ENCODE measurements at regions not wholly inside any gene's neighbourhood (a gene's known extent, or its start where the extent isn't known, plus 50 kb on each side); places are given as distances from the start of the nearest gene placed in this dataset.

DNA sequence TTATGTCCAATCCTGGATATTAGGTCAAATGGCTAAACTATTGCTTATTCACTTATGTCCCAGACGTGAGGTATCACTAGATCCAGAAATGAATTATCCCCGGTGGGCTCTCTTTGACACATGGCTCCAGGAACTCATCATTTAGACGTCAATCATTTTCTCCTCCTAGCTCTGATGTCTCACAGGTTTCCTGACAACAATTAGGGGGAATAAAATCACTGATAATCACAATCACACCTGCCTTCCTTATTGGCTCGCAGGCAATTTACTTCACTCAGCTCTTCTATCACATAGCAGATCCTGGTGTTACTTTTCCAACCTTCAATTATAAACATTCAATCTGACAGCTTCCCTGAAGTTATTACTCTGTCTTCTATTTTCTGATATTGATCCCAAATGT lies 634.0 kb upstream of the TENM4 start:
- DNase-seq (ENCODE audit: low read depth in 1 of 2, low spot score in 1 of 2): no peak
- Histone ChIP-seq H3K27ac (replicated peaks) (no peak overlapping the region), H3K27me3 (ENCODE audit: insufficient read depth, poor library complexity, severe bottlenecking) (no peaks in the 10 kb centered on the region), H3K4me3 (replicated peaks; ENCODE audit: insufficient read depth, low read length) (no peak overlapping the region)
- no peak for TF ChIP-seq SPI1 (IDR thresholded peaks at IDR 0.05; ENCODE audit: borderline replicate concordance, low read depth)
- no peak for TF ChIP-seq GABPA (IDR thresholded peaks at IDR 0.05; ENCODE audit: low read depth)
- TF ChIP-seq POLR2AphosphoS5 (IDR thresholded peaks at IDR 0.05; ENCODE audit: low read depth): no peak
- TF ChIP-seq, protein P1, sequence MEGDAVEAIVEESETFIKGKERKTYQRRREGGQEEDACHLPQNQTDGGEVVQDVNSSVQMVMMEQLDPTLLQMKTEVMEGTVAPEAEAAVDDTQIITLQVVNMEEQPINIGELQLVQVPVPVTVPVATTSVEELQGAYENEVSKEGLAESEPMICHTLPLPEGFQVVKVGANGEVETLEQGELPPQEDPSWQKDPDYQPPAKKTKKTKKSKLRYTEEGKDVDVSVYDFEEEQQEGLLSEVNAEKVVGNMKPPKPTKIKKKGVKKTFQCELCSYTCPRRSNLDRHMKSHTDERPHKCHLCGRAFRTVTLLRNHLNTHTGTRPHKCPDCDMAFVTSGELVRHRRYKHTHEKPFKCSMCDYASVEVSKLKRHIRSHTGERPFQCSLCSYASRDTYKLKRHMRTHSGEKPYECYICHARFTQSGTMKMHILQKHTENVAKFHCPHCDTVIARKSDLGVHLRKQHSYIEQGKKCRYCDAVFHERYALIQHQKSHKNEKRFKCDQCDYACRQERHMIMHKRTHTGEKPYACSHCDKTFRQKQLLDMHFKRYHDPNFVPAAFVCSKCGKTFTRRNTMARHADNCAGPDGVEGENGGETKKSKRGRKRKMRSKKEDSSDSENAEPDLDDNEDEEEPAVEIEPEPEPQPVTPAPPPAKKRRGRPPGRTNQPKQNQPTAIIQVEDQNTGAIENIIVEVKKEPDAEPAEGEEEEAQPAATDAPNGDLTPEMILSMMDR (IDR thresholded peaks at IDR 0.05; ENCODE audit: insufficient read depth, low read length): no peak
- TF ChIP-seq, protein P2, sequence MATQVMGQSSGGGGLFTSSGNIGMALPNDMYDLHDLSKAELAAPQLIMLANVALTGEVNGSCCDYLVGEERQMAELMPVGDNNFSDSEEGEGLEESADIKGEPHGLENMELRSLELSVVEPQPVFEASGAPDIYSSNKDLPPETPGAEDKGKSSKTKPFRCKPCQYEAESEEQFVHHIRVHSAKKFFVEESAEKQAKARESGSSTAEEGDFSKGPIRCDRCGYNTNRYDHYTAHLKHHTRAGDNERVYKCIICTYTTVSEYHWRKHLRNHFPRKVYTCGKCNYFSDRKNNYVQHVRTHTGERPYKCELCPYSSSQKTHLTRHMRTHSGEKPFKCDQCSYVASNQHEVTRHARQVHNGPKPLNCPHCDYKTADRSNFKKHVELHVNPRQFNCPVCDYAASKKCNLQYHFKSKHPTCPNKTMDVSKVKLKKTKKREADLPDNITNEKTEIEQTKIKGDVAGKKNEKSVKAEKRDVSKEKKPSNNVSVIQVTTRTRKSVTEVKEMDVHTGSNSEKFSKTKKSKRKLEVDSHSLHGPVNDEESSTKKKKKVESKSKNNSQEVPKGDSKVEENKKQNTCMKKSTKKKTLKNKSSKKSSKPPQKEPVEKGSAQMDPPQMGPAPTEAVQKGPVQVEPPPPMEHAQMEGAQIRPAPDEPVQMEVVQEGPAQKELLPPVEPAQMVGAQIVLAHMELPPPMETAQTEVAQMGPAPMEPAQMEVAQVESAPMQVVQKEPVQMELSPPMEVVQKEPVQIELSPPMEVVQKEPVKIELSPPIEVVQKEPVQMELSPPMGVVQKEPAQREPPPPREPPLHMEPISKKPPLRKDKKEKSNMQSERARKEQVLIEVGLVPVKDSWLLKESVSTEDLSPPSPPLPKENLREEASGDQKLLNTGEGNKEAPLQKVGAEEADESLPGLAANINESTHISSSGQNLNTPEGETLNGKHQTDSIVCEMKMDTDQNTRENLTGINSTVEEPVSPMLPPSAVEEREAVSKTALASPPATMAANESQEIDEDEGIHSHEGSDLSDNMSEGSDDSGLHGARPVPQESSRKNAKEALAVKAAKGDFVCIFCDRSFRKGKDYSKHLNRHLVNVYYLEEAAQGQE (IDR thresholded peaks at IDR 0.05; ENCODE audit: insufficient replicate concordance, low read depth): no peak

DNA sequence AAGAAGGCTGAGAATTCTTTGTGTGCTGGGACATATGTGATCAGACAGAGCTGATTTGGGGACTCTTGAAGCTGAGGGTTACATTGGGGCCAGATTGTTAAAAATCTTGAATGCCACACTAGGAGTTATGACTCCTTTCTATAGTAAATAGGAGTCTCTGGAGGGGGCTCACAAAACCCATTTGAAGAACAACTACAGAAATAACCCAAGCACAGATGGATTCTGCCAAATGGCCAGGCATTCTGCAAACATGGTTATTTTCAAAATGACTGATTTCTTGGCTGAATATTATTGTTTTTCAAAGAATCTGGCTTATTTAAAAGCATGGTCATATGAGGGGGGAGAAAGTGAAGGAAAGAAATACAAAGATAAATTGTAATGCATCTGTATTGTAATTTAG lies 625.5 kb upstream of the TENM4 start:
- TF ChIP-seq GABPA (IDR thresholded peaks at IDR 0.05; ENCODE audit: low read depth) (no peak), SPI1 (IDR thresholded peaks at IDR 0.05; ENCODE audit: borderline replicate concordance, low read depth) (no peak), POLR2AphosphoS5 (IDR thresholded peaks at IDR 0.05; ENCODE audit: low read depth) (no peak)
- TF ChIP-seq, protein P2 (IDR thresholded peaks at IDR 0.05; ENCODE audit: insufficient replicate concordance, low read depth): no peak
- TF ChIP-seq, protein P1 (IDR thresholded peaks at IDR 0.05; ENCODE audit: insufficient read depth, low read length): no peak
- DNase-seq (ENCODE audit: low read depth in 1 of 2, low spot score in 1 of 2): no peak
- H3K27ac ChIP-seq (replicated peaks): no peak overlapping the region
- no peak overlapping the region for H3K4me3 ChIP-seq (replicated peaks; ENCODE audit: insufficient read depth, low read length)
- H3K27me3 ChIP-seq (ENCODE audit: insufficient read depth, poor library complexity, severe bottlenecking): no peaks in the 10 kb centered on the region

DNA sequence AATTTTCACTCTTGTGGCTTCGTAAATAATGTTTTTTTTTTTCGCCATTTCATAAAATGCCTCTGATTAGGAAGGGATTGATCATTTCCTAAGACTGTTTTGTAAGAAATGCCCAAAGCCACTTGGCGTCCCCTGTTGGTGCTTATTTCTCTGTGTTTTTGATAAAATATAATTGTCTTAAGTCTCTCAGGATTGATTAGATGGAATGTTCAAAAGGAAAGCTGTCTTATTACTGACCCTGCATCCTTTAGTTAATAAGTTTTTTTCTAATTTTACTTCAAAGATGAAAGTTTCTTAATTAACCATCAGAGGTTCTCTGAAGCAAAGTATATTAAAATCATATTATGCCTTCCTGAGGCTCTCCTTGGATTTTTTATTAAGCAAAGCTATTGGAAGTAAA lies 624.3 kb upstream of the TENM4 start:
- H3K27ac ChIP-seq (replicated peaks): no peak overlapping the region
- TF ChIP-seq, protein P2 (IDR thresholded peaks at IDR 0.05; ENCODE audit: insufficient replicate concordance, low read depth): no peak
- no peak for TF ChIP-seq SPI1 (IDR thresholded peaks at IDR 0.05; ENCODE audit: borderline replicate concordance, low read depth)
- TF ChIP-seq, protein P1 (IDR thresholded peaks at IDR 0.05; ENCODE audit: insufficient read depth, low read length): no peak
- TF ChIP-seq POLR2AphosphoS5 (IDR thresholded peaks at IDR 0.05; ENCODE audit: low read depth): no peak
- TF ChIP-seq GABPA (IDR thresholded peaks at IDR 0.05; ENCODE audit: low read depth): no peak
- no peak for DNase-seq (ENCODE audit: low read depth in 1 of 2, low spot score in 1 of 2)
- no peaks in the 10 kb centered on the region for H3K27me3 ChIP-seq (ENCODE audit: insufficient read depth, poor library complexity, severe bottlenecking)
- no peak overlapping the region for H3K4me3 ChIP-seq (replicated peaks; ENCODE audit: insufficient read depth, low read length)

Measured in HL-60 (cell line).